ENCODE measurements at regions not wholly inside any gene's neighbourhood (a gene's known extent, or its start where the extent isn't known, plus 50 kb on each side); places are given as distances from the start of the nearest gene placed in this dataset.

GRCh38 chrX:14411326-14411725 lies 118.0 kb upstream of the GLRA2 start:
- H3K4me1 ChIP-seq (ENCODE audit: control insufficient read depth, insufficient read depth, low read length): no peaks in the 10 kb centered on the region
- ChIA-PET SMC1A (ENCODE audit: uncharacterized antibody, unreplicated experiment) (interaction anchor here (1.6 kb wide), 1 partner anchor 13 kb away, joined by 3 read pairs; no protein-coding TSS in a partner anchor), RAD21 (ENCODE audit: unreplicated experiment) (no interaction called here)

More at GRCh38 chrX:14411326-14411725, 118.0 kb upstream of the GLRA2 start:
- no peak for TF ChIP-seq USF2 (IDR thresholded peaks at IDR 0.05; ENCODE audit: borderline replicate concordance, low read depth, low read length)
- TF ChIP-seq NFYA (IDR thresholded peaks at IDR 0.05; ENCODE audit: borderline replicate concordance, low read depth, low read length): no peak
- no peak for TF ChIP-seq FOXM1 (IDR thresholded peaks at IDR 0.05; ENCODE audit: low read depth, low read length)
- TF ChIP-seq POLR2AphosphoS5 (IDR thresholded peaks at IDR 0.05; ENCODE audit: low read length): no peak
- TF ChIP-seq ZSCAN29 (IDR thresholded peaks at IDR 0.05): no peak
- no peak for TF ChIP-seq MLLT1 (IDR thresholded peaks at IDR 0.05)
- no peak for TF ChIP-seq POU2F2 (IDR thresholded peaks at IDR 0.05; ENCODE audit: borderline replicate concordance, low read depth, low read length)
- no peak for TF ChIP-seq HCFC1 (IDR thresholded peaks at IDR 0.05; ENCODE audit: low read length)
- no peak for TF ChIP-seq IKZF2 (IDR thresholded peaks at IDR 0.05)
- TF ChIP-seq CHD2 (IDR thresholded peaks at IDR 0.05; ENCODE audit: borderline replicate concordance, low read depth, low read length): no peak
- no peak for TF ChIP-seq PBX3 (IDR thresholded peaks at IDR 0.05; ENCODE audit: insufficient replicate concordance, low read depth, low read length)
- TF ChIP-seq TCF7 (IDR thresholded peaks at IDR 0.05; ENCODE audit: borderline replicate concordance): no peak
- no peak for TF ChIP-seq HDAC6 (IDR thresholded peaks at IDR 0.05; ENCODE audit: unreplicated experiment)
- TF ChIP-seq E2F8 (IDR thresholded peaks at IDR 0.05; ENCODE audit: low read depth, partially characterized antibody): no peak
- TF ChIP-seq SMARCA5 (IDR thresholded peaks at IDR 0.05): no peak
- no peak for TF ChIP-seq ETV6 (conservative IDR thresholded peaks at IDR 0.05 in 1 of 2, IDR thresholded peaks at IDR 0.05 in 1 of 2; ENCODE audit: borderline replicate concordance in 1 of 2, low read depth in 1 of 2)
- TF ChIP-seq LARP7 (IDR thresholded peaks at IDR 0.05): no peak
- CTCF ChIA-PET: no interaction called here
- DNase-seq (ENCODE audit: low read depth, low spot score) (no peak), ATAC-seq (no peak), FAIRE-seq (no peak)
- POLR2A ChIA-PET: no interaction called here
- Histone ChIP-seq H2AFZ (ENCODE audit: control insufficient read depth, low read depth, low read length) (no peak overlapping the region), H3K9ac (ENCODE audit: control insufficient read depth, insufficient read depth, low read length) (no peak overlapping the region), H3K27me3 (replicated peaks in 1 of 2; ENCODE audit: control insufficient read depth in 2 of 2, insufficient read depth in 2 of 2, low read length in 1 of 2) (no peaks in the 10 kb centered on the region), H3K79me2 (ENCODE audit: control insufficient read depth, insufficient read depth, low read length) (no peaks in the 10 kb centered on the region), H4K20me1 (ENCODE audit: control insufficient read depth, insufficient read depth) (no peaks in the 10 kb centered on the region), H3K36me3 (ENCODE audit: control insufficient read depth in 2 of 2, insufficient read depth in 2 of 2, low read length in 1 of 2) (no peaks in the 10 kb centered on the region), H3K4me3 (no peak overlapping the region), H3K4me2 (ENCODE audit: control insufficient read depth, insufficient read depth) (no peak overlapping the region), H3K27ac (ENCODE audit: control insufficient read depth, insufficient read depth) (no peak overlapping the region), H3K9me3 (replicated peaks; ENCODE audit: control insufficient read depth, insufficient read depth, low read length) (no peaks in the 10 kb centered on the region; the same call in 2 of the 3 replicates)
- WGBS (ENCODE audit: insufficient coverage, insufficient replicate concordance, low lambda C conversion rate, missing lambda C conversion rate): 0% methylated on average over 1 of the region's 1 CpG
- BruUV-seq (replicated peaks): no TSS peak
- intact Hi-C loops (cut with micrococcal nuclease; ENCODE audit: unreplicated experiment): no loop called here
- in situ Hi-C loops (cut with MboI): no loop called here

Measured in GM12878 (cell line).